GM10266 (cell line): ENCODE measurements at regions not wholly inside any gene's neighbourhood (a gene's known extent, or its start where the extent isn't known, plus 50 kb on each side); places are given as distances from the start of the nearest gene placed in this dataset.

Experiments
- DNase-seq: peaks from one replicate; pipeline ENCODE4 v3.0.0; 2012; ENCODE audit errors: extremely low spot score
- TF ChIP-seq, protein P1 (sequence below): IDR thresholded peaks from 2 replicates; pipeline ENCODE4 v1.5.1; 2012; ENCODE audit warnings: mild to moderate bottlenecking, low read depth; ENCODE audit not compliant: control insufficient read depth, insufficient read depth; ENCODE audit errors: missing control alignments

DNA sequence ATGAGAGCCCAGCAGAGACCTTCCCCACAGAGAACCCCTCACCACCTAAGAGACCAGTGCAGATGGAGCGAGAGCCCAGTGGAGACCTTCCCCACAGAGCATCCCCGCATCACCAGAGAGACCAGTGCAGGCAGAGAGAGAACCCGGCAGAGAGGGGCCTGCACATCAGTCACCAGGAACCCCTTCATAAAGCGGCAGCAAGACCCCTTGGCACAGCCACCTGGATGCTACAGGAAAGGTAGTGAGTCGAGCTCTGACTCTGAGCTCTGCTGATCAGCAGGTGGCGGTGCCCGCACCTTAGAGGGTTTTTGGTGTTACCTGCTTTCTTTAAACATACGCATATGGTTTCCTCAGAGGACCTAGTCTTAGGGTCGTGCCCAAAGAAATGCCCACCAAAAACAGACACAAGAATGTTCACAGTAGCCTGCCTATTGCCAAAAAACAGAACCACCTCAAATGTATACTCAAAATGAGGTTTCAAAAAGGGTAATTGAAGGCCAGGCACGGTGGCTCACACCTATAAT, 678.7 kb downstream of the BRD1 start:
- no peak for DNase-seq

DNA sequence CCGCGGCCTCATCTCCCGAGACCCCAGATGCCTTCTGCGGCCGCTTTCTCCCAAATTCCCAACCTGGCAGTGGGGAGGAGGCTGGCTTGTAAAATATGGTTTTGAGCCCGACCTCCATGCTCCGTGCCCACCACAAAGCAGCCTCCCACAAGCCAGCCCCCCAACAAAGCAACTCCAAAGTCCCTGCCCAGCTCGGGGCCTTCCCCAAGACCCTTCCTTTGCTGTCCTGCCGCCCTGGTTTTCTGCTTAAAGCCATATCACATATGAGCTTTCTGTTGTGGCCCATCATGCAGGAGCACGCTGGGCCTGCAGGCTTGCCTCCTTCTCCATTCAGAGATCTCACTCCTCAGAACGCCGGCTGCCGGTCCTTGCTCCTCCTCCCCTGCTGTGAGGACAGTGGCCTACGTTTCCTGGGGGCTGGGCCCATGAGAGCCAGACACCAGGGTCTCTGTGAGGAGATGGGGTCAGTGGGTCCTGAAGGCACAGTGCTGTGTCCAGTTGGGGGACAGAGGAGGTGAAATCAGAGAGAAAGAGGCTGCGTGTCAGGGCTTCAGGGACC, 680.0 kb downstream of the BRD1 start:
- TF ChIP-seq, protein P1, sequence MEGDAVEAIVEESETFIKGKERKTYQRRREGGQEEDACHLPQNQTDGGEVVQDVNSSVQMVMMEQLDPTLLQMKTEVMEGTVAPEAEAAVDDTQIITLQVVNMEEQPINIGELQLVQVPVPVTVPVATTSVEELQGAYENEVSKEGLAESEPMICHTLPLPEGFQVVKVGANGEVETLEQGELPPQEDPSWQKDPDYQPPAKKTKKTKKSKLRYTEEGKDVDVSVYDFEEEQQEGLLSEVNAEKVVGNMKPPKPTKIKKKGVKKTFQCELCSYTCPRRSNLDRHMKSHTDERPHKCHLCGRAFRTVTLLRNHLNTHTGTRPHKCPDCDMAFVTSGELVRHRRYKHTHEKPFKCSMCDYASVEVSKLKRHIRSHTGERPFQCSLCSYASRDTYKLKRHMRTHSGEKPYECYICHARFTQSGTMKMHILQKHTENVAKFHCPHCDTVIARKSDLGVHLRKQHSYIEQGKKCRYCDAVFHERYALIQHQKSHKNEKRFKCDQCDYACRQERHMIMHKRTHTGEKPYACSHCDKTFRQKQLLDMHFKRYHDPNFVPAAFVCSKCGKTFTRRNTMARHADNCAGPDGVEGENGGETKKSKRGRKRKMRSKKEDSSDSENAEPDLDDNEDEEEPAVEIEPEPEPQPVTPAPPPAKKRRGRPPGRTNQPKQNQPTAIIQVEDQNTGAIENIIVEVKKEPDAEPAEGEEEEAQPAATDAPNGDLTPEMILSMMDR, result no peak
- no peak for DNase-seq

More for the DNA sequence above, 678.7 kb downstream of the BRD1 start:
- TF ChIP-seq, protein P1, result no peak

DNA sequence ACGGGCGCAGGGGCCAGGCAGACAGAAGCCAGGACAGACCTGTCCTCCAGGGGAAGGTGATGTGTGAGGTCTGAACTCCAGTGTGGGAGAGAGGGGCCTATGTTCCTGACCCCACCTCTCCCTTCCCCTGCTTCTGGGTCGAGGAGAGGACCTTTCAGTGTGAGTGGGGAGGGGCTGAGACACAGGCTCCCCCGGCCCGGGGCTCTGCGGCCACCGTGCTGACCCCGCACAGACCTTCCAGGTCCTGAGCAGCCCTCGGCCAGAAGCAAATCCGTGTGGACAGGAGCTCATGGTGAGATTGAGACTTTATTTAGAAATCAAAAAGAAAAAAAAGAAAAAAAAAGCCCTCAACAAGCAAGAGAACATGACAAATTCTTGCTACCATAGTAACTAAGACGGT, 680.5 kb downstream of the BRD1 start:
- TF ChIP-seq, protein P1, result no peak
- DNase-seq, result no peak

DNA sequence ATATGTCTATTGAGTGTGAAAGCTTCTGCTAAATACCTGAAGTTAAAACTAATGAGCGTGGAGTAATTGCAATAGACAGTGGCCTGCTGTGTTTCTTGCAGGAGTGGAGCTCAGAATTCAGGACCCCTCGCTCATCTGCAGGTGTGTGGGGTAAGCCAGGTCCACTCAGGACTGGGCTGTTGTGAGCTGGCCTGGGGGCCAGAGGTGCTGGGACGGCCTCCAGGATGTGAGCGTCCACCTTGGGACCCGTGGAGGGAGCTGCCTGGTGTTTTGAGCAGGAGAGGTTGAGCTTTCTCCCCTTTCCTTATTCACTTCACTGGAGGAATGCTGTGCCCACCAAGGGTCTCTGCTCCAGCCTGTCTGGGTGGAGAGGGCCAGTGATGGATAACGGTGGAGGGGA, 681.2 kb downstream of the BRD1 start:
- DNase-seq, result no peak
- TF ChIP-seq, protein P1, result no peak

DNA sequence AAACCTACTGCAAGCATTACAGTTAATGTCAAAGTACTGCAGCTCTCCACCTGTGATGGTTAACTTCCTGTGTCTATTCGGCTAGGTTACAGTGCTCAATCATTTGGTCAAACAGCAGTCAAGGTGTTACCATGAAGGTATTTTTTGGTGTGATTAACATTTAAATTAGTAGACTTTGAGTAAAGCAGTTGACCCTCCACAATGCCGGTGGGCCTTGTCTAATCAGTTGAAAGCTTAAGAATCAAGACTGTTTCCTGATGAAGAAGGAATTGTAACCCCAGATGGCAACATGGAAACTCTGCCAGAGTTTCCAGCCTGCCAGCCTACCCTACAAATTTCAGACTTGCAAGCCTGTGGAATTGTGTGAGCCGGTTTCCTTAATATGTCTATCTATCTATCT, 683.9 kb downstream of the BRD1 start:
- TF ChIP-seq, protein P1, result no peak
- no peak for DNase-seq

DNA sequence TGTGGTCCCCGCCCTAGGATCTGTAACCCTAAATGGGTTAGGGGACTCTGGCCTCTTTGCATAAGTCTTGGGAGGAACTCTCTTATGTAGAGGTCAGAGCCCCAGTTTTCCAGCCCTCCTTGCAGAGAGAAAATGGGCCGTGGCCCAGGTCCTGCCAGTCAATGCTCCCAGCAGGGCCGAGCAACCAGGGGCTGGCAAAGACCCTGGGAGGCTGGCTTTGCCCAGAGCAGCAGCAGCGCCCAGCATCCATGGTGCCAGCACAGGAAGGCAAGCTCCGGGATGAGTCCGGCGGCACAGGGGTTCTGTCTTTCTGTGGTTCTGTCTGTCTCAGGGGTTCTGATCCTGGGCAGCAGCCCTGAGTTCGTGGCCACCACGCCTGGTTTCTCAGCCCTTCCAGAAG, 684.8 kb downstream of the BRD1 start:
- TF ChIP-seq, protein P1, result no peak

DNA sequence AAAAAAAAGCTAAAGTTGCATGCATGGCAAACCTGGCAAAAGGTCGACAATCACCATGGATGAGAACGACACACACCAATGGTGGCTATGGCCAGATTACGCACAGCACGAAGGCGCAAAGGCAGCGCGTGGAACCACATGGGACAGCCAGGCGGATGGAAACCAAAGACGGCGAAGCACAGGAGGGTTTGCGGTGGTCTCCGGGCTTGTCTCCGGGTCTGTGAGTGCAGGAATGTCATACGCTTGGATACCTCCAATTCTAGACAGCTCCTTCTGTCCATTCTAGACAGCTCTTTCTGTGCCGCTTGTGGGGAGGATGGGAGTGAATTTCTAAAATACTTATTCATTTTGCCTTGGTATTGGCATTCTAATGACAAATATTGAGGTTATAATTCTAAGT, 685.4 kb downstream of the BRD1 start:
- TF ChIP-seq, protein P1, result no peak

More for the DNA sequence above, 684.8 kb downstream of the BRD1 start:
- DNase-seq, result no peak

More for the DNA sequence above, 685.4 kb downstream of the BRD1 start:
- no peak for DNase-seq
